ENCODE measurements at regions not wholly inside any gene's neighbourhood (a gene's known extent, or its start where the extent isn't known, plus 50 kb on each side); places are given as distances from the start of the nearest gene placed in this dataset.

DNA sequence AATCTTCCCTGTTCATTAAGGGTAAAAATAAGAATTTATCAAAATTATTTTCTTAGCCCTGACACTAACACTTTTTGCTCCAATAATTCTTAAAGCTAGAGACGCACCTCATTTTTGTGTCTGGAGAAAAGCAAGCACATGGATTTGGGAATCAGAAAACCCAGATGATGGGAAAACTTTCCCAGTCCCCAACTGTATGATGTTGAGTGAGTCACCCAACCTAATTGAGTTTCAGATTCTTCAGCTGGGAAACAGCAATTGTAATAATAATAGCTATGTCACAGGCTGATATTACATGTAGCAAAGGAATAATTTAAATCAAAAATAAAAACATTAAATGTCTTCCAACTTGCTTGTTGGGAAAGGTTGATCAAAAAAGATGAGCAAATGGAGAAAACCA lies 159.0 kb downstream of the MIS18A start:
- Histone ChIP-seq H3K9ac (ENCODE audit: extremely low read depth, insufficient read length, low read length) (no peak overlapping the region), H3K79me2 (ENCODE audit: insufficient read depth, low read length) (no peaks in the 10 kb centered on the region), H3K27me3 (ENCODE audit: insufficient read depth, low read length) (no peaks in the 10 kb centered on the region), H4K20me1 (ENCODE audit: control insufficient read depth, insufficient read depth, insufficient read length) (no peaks in the 10 kb centered on the region), H2BK20ac (ENCODE audit: low read depth, low read length, poor library complexity, severe bottlenecking) (no peak overlapping the region), H3K9me3 (ENCODE audit: control insufficient read depth, low read depth, low read length) (no peaks in the 10 kb centered on the region), H3K4me1 (ENCODE audit: insufficient read depth, low read length) (no peaks in the 10 kb centered on the region), H2AFZ (ENCODE audit: low read length) (no peak overlapping the region), H4K5ac (ENCODE audit: insufficient read length, low read depth, low read length) (no peak overlapping the region), H3K23ac (ENCODE audit: insufficient read length, low read depth, low read length) (no peak overlapping the region), H3K4me2 (ENCODE audit: insufficient read depth, insufficient read length, low read length) (no peak overlapping the region), H3K14ac (ENCODE audit: insufficient read depth, low read length) (no peak overlapping the region), H2AK5ac (ENCODE audit: insufficient read length, low read length) (no peak overlapping the region), H2BK5ac (ENCODE audit: insufficient read length, low read length) (no peak overlapping the region), H2BK15ac (ENCODE audit: low read depth, low read length) (no peak overlapping the region), H4K91ac (ENCODE audit: insufficient read length, low read depth, low read length) (no peak overlapping the region), H3K56ac (ENCODE audit: insufficient read length, low read depth, low read length) (no peak overlapping the region), H3T11ph (ENCODE audit: low read length) (no peak overlapping the region), H4K8ac (replicated peaks; ENCODE audit: insufficient read length, low read depth, low read length) (no peak overlapping the region), H2BK12ac (ENCODE audit: insufficient read length, low read depth, low read length) (no peak overlapping the region), H3K23me2 (ENCODE audit: insufficient read length, low read depth, low read length, poor library complexity, severe bottlenecking) (no peaks in the 10 kb centered on the region), H3K79me1 (ENCODE audit: insufficient read depth, low read depth, low read length, poor library complexity, severe bottlenecking) (no peaks in the 10 kb centered on the region), H3K18ac (ENCODE audit: insufficient read length, low read depth, low read length) (no peak overlapping the region), H3K4ac (ENCODE audit: low read depth, low read length) (no peak overlapping the region), H3K27ac (ENCODE audit: insufficient read length, low read depth, low read length) (no peak overlapping the region), H2BK120ac (ENCODE audit: low read depth, low read length, poor library complexity, severe bottlenecking) (no peak overlapping the region)
- Mint-ChIP-seq H3K36me3 (ENCODE audit: insufficient read depth in 1 of 3, low read depth in 3 of 3) (peaks cover 0 to 4% (median 2%) of the 10 kb centered on the region in 3 experiments; a peak in 3 of 7 replicates), H3K27me3 (ENCODE audit: low read depth) (no peaks in the 10 kb centered on the region; the same call in 1 of the 2 replicates), H3K4me1 (peaks cover 0 to 4% of the 10 kb centered on the region in 2 experiments; a peak in 1 of 4 replicates), H3K4me3 (no peak overlapping the region), H3K27ac (no peak overlapping the region; a peak in 1 of 7 replicates), H3K9me3 (peaks cover 10 to 13% of the 10 kb centered on the region in 2 experiments)
- DNase-seq, result no peak
- TF ChIP-seq, protein P1, sequence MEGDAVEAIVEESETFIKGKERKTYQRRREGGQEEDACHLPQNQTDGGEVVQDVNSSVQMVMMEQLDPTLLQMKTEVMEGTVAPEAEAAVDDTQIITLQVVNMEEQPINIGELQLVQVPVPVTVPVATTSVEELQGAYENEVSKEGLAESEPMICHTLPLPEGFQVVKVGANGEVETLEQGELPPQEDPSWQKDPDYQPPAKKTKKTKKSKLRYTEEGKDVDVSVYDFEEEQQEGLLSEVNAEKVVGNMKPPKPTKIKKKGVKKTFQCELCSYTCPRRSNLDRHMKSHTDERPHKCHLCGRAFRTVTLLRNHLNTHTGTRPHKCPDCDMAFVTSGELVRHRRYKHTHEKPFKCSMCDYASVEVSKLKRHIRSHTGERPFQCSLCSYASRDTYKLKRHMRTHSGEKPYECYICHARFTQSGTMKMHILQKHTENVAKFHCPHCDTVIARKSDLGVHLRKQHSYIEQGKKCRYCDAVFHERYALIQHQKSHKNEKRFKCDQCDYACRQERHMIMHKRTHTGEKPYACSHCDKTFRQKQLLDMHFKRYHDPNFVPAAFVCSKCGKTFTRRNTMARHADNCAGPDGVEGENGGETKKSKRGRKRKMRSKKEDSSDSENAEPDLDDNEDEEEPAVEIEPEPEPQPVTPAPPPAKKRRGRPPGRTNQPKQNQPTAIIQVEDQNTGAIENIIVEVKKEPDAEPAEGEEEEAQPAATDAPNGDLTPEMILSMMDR (conservative IDR thresholded peaks at IDR 0.05), result no peak
- no CpG with 5 or more reads among the region's 1 CpG for WGBS (ENCODE audit: extremely low coverage, insufficient read length, low lambda C conversion rate)
